ENCODE measurements at regions not wholly inside any gene's neighbourhood (a gene's known extent, or its start where the extent isn't known, plus 50 kb on each side); places are given as distances from the start of the nearest gene placed in this dataset.
"Not testable (repeated sequence)": the region's sequence is repeated elsewhere in the genome, so short reads cannot be mapped to it uniquely, and the experiment has no call there.

GRCh38 chr11:67768001-67768730 lies 93.7 kb upstream of the ALDH3B2 start:
- DNase-seq (ENCODE audit: low read depth), result not testable (repeated sequence)

GRCh38 chr11:67761211-67761610 lies 86.8 kb upstream of the ALDH3B2 start:
- not testable (repeated sequence) for DNase-seq (ENCODE audit: low read depth)

GRCh38 chr11:67759321-67759720 lies 84.9 kb upstream of the ALDH3B2 start:
- not testable (repeated sequence) for DNase-seq (ENCODE audit: low read depth)

- DNase-seq (ENCODE audit: low read depth), result not testable (repeated sequence)
Observed at GRCh38 chr11:67758467-67758866, 84.0 kb upstream of the ALDH3B2 start.

GRCh38 chr11:67758009-67758408 lies 83.6 kb upstream of the ALDH3B2 start:
- not testable (repeated sequence) for DNase-seq (ENCODE audit: low read depth)

GRCh38 chr11:67753820-67754219 lies 79.4 kb upstream of the ALDH3B2 start:
- not testable (repeated sequence) for DNase-seq (ENCODE audit: low read depth)

- DNase-seq (ENCODE audit: low read depth), result no peak
Observed at GRCh38 chr11:67745181-67745726, 70.8 kb upstream of the ALDH3B2 start.

GRCh38 chr11:67744231-67744630 lies 69.8 kb upstream of the ALDH3B2 start:
- not testable (repeated sequence) for DNase-seq (ENCODE audit: low read depth)

- DNase-seq (ENCODE audit: low read depth), result not testable (repeated sequence)
Observed at GRCh38 chr11:67738231-67738630, 63.8 kb upstream of the ALDH3B2 start.

- not testable (repeated sequence) for DNase-seq (ENCODE audit: low read depth)
Observed at GRCh38 chr11:67737562-67738080, 63.2 kb upstream of the ALDH3B2 start.

GRCh38 chr11:67732045-67732787 lies 57.8 kb upstream of the ALDH3B2 start:
- DNase-seq (ENCODE audit: low read depth), result no peak

- no peak for DNase-seq (ENCODE audit: low read depth)
Observed at GRCh38 chr11:67731583-67731982, 57.2 kb upstream of the ALDH3B2 start.

GRCh38 chr11:67728163-67728571 lies 53.7 kb upstream of the ALDH3B2 start:
- not testable (repeated sequence) for DNase-seq (ENCODE audit: low read depth)

GRCh38 chr11:67727066-67728040 lies 52.9 kb upstream of the ALDH3B2 start:
- DNase-seq (ENCODE audit: low read depth), result not testable (repeated sequence)
